ENCODE measurements at regions not wholly inside any gene's neighbourhood (a gene's known extent, or its start where the extent isn't known, plus 50 kb on each side); places are given as distances from the start of the nearest gene placed in this dataset.

DNA sequence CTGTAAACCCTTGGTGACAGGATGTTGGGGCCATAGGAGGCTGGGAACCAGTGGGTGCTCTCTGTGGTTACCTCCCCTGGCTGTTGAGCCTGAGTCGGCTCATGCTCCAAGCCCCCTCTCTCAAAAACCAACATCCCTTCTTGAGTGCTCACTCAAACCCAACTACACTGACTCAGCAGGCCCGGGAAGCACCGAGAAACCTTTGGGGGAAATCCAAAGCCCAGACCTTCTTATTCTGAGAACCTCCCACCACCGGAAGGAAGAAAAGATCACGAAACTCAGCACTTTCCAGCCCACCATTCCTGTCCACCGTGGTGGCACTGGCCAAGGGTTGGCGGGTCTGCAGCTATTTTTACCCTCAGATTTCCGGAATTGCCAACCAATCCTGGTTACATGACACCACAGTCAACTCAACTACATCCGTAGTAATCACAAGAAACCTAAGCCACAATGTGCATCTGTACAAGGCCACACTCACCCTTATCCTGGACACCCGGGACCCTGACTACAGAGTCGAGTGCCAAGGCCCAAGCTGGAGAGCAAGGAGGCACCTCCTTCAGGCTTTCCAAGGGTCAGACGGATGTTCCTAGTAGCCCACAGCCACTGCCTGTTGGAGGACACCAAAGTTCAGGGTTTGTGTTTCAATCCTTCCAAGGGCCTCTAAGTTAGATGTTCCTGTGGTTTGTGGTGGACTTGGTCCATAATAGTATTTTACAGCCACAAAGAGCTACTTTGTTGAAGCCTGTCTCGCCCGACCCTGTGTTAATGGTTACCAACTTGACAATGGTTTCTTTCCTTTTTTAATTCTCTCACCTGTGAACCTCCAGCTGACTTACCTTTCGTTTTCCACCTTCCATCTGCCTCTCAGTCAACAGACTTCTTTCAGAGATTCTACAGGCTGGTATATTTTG lies 317.0 kb downstream of the CDC5L start:
- TF ChIP-seq, protein P1, sequence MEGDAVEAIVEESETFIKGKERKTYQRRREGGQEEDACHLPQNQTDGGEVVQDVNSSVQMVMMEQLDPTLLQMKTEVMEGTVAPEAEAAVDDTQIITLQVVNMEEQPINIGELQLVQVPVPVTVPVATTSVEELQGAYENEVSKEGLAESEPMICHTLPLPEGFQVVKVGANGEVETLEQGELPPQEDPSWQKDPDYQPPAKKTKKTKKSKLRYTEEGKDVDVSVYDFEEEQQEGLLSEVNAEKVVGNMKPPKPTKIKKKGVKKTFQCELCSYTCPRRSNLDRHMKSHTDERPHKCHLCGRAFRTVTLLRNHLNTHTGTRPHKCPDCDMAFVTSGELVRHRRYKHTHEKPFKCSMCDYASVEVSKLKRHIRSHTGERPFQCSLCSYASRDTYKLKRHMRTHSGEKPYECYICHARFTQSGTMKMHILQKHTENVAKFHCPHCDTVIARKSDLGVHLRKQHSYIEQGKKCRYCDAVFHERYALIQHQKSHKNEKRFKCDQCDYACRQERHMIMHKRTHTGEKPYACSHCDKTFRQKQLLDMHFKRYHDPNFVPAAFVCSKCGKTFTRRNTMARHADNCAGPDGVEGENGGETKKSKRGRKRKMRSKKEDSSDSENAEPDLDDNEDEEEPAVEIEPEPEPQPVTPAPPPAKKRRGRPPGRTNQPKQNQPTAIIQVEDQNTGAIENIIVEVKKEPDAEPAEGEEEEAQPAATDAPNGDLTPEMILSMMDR (IDR thresholded peaks at IDR 0.05; ENCODE audit: low read depth, low read length, missing control alignments): no peak
- DNase-seq (ENCODE audit: low read depth): no peak
- in situ Hi-C loops (cut with HindIII; ENCODE audit: low sequenced_read_pairs): no loop called here
- no peak overlapping the region for H3K4me3 ChIP-seq (ENCODE audit: low read depth, low read length)

DNA sequence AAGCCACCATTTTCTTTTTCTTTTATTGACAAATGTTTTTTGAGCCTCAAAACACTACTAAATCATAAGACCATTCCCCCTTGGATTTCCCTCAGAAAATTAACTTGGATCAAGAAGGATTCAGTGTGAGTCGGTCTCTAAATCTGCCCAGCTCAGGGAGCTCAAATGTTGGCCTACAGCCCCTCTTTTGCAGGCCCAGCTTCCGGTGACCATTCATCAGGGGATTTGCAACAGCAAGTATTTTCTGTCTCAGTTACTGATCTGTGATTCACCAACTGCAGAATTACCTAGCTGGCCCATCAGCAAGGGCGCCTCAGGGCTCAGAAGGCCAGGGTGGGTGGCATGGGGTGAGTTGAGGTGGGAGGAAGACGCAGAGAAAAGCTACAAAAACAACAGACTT lies 318.1 kb downstream of the CDC5L start:
- no peak for DNase-seq (ENCODE audit: low read depth)
- H3K4me3 ChIP-seq (ENCODE audit: low read depth, low read length): no peak overlapping the region
- in situ Hi-C loops (cut with HindIII; ENCODE audit: low sequenced_read_pairs): no loop called here
- TF ChIP-seq, protein P1 (IDR thresholded peaks at IDR 0.05; ENCODE audit: low read depth, low read length, missing control alignments): no peak

DNA sequence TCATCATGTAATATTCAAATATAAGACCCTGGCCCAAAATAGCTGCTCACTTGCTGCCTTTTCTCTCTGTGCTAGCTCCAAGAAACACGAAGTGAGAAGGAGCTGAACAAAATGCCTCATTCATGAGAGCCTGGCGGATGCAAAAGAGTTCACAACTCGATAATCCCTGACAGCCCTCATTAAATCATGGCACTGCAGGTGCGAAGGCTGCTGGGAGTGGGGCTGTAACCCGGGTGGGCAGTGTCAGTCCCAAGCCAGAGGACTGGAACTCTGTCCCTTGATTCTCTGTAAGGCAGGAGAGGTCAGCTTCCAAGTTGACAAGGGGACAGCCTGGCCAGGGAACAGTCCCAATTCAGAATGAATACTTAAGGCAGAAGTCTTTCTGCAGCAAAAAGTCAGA lies 318.5 kb downstream of the CDC5L start:
- TF ChIP-seq, protein P1 (IDR thresholded peaks at IDR 0.05; ENCODE audit: low read depth, low read length, missing control alignments): no peak
- DNase-seq (ENCODE audit: low read depth): no peak
- in situ Hi-C loops (cut with HindIII; ENCODE audit: low sequenced_read_pairs): no loop called here
- no peak overlapping the region for H3K4me3 ChIP-seq (ENCODE audit: low read depth, low read length)

DNA sequence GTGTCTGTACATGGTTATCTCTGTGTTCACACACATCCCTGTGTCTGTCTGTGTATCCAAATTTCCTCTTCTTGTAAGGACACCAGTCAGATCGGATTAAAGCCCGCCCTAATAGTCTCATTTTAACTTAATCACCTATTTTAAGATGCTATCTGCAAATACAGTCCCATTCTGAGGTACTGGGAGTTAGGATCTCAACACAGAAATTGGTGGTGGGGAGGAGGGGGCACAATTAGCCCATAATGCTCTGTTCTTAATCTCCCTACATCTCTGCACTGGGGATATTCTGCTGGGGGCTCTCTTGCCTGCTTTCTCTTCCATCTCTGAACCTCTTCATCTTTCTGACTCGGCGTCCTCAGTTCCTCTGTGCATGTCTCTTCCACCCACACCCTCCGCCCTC lies 320.7 kb downstream of the CDC5L start:
- TF ChIP-seq, protein P1 (IDR thresholded peaks at IDR 0.05; ENCODE audit: low read depth, low read length, missing control alignments): no peak

DNA sequence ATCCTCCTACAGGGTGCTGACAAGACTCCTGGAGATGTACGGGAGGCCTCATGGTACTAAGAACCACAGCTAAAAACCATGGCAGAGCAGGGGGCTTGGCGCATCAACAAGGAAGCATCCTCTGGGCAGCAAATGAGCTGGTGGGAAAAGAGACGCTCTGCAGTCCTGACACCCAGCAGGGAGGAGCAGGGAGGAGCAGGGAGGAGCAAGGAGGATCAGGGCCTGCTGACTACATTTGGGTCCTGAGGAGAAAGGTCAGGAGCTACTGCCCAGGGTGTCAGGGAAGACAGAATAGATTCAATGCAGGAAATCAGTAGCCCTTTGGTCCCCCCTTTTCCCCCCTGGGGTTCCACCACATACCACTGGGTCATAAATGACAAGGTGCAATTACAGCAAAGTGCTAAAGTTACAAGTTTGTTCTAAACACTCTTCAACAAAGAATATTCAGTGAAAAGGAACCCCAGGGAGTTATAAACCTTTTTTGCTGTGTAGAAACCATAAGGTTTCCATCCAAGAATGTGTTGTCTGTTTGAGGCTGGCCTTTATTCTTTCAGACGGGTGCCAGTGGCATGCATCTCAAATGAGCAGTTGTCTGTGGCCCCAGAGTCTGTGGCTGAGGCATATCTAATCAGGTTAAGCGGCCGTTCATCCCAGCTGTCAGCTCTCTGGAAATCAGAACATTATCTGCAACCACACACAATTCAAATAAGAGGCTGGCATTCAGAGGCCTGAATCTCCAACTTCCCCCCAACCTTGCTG lies 325.0 kb downstream of the CDC5L start:
- in situ Hi-C loops (cut with HindIII; ENCODE audit: low sequenced_read_pairs): no loop called here
- TF ChIP-seq, protein P1 (IDR thresholded peaks at IDR 0.05; ENCODE audit: low read depth, low read length, missing control alignments): no peak
- DNase-seq (ENCODE audit: low read depth): peak; percentile 64
- no peak overlapping the region for H3K4me3 ChIP-seq (ENCODE audit: low read depth, low read length)

More for the DNA sequence above, 320.7 kb downstream of the CDC5L start:
- no peak for DNase-seq (ENCODE audit: low read depth)
- in situ Hi-C loops (cut with HindIII; ENCODE audit: low sequenced_read_pairs): no loop called here
- no peak overlapping the region for H3K4me3 ChIP-seq (ENCODE audit: low read depth, low read length)

DNA sequence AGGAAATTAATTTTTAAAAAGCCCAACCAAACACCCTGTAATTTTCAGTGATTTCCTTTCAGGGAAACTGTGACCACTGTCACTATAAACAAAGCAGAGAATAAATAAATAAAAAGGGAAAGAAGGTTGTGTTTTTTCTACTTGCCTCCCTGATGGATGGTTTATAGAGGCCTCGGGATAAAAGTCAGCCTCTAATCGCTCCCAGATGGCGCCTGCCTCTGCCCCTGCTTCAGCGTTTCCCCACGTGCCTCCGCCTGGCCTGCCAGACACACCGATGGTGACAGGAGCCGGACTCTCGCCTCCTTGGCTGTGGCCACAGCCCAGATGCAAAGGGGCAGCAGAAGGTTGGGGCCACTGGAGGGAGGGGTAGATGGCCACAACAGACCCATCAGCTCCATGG lies 327.7 kb downstream of the CDC5L start:
- no peak for DNase-seq (ENCODE audit: low read depth)
- H3K4me3 ChIP-seq (ENCODE audit: low read depth, low read length): no peak overlapping the region
- in situ Hi-C loops (cut with HindIII; ENCODE audit: low sequenced_read_pairs): no loop called here
- TF ChIP-seq, protein P1 (IDR thresholded peaks at IDR 0.05; ENCODE audit: low read depth, low read length, missing control alignments): no peak
